COR-L47 (cell line): ENCODE measurements at regions not wholly inside any gene's neighbourhood (a gene's known extent, or its start where the extent isn't known, plus 50 kb on each side); places are given as distances from the start of the nearest gene placed in this dataset.
"Not testable (repeated sequence)": the region's sequence is repeated elsewhere in the genome, so short reads cannot be mapped to it uniquely, and the experiment has no call there.

Source experiments
- DNase-seq: peaks from one replicate; lab custom pipeline; 2025; lab: John Stamatoyannopoulos, UW

GRCh38 chr4:101670370-101670769 lies 120.2 kb upstream of the BANK1 start:
- DNase-seq, result no peak

- DNase-seq, result no peak
These were observed 120.7 kb upstream of the BANK1 start for GRCh38 chr4:101669832-101670188.

DNA sequence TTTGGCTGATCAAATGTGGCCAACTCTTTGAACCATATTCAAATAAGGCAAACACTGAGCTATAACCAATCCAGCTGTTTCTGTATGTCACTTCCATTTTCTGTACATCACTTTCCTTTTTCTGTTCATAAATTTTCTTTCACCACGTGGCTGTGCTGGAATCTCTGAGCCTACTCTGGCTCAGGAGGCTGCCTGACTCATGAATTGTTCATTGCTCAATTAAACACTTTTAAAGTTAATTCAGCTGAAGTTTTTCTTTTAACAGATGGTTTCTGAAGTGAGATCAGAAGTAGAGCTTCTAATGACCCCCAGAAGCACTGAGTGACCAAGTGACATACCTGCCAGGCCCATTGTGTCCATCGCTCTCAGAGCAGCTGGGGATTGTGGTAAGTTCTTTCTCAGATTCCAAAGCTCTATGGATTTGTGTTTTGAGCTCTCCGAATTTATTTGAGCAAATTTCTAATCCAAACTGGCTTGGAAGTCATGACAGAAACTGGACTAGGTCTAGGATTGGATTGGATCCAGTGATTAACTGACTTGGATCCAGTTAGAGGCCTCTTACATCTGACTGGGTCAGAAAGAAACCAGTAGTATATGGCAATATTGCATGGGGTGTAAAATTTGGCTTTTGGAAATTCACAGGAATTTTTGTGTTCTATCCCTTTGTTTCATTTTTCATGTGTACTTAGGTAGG lies 121.2 kb upstream of the BANK1 start:
- DNase-seq, result no peak

- no peak for DNase-seq
These were observed 123.2 kb upstream of the BANK1 start for GRCh38 chr4:101667348-101667747.

DNA sequence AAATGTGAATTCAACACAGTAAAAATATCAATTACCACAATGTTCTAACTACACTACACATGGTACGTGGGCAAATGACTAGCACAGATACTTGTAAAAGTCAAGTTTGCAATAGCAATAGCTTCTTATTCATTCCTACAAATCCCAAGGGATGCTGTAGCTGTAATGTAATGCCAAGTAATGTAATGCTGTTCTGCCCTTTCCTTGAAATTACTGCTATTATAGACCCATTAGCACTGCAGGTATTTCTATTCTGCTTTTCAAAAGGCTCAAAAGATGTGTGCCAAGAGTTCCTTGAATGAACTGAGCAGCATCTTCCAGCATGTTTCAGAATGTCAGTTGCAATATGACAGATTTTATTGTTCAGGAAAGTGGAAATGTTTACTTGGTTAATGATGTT lies 129.9 kb upstream of the BANK1 start:
- no peak for DNase-seq

- DNase-seq, result no peak
These were observed 134.7 kb upstream of the BANK1 start for GRCh38 chr4:101655857-101656256.

DNA sequence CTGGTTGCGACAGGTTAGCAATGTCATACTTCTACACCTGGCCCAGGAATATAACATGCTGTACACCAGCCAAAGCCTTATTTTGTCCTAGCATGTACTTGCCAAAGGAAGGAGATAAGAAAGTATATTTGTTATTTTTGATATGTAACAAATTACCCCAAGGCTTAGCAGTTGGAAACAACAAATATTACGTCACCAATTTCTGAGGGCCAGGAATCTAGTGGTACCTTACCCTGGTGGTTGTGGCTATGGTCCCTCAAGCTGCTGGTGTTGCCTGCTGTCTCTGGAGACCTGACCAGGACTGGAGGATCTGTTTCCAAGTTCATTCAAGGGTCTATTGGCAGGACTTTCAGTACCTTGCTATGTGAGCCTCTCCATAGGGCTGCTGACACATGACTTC lies 135.5 kb upstream of the BANK1 start:
- DNase-seq, result no peak

- DNase-seq, result no peak
These were observed 138.8 kb upstream of the BANK1 start for GRCh38 chr4:101651778-101652177.

GRCh38 chr4:101649790-101650515 lies 140.6 kb upstream of the BANK1 start:
- no peak for DNase-seq

GRCh38 chr4:101647710-101648034 lies 142.9 kb upstream of the BANK1 start:
- no peak for DNase-seq

- no peak for DNase-seq
These were observed 146.0 kb upstream of the BANK1 start for GRCh38 chr4:101644516-101644915.

DNA sequence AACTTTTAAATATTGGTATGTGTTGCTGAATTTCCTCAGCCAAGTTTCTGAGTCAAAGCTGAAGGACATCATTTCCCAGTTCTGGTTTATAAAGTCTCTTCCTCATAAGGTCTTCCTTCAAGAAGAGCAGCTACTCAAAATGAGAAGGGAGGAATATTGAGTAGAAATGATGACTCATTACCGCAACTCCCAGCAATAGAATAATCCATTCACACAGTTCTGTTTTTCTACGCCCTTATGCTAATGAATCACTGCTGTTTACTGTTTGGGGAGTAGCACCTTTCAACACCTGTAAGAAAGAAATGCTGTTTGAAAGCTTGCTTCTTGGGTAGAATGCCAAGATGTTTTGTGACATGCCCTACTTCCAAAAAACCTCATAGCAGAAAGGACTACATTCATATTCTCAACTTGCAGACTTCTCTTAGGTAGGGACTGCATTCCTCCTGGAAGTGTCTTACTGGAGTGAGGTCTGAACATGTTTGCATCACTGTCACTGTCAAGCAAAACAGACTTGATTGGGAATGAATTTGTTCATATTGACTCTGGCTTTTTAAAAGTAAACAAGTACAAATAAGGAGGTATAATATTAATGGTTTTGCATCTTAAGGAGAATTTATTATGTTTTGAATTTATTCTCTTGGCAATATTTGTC lies 147.2 kb upstream of the BANK1 start:
- DNase-seq, result no peak

GRCh38 chr4:101632766-101633165 lies 157.8 kb upstream of the BANK1 start:
- DNase-seq, result not testable (repeated sequence)

- DNase-seq, result no peak
These were observed 160.1 kb upstream of the BANK1 start for GRCh38 chr4:101630319-101630986.

DNA sequence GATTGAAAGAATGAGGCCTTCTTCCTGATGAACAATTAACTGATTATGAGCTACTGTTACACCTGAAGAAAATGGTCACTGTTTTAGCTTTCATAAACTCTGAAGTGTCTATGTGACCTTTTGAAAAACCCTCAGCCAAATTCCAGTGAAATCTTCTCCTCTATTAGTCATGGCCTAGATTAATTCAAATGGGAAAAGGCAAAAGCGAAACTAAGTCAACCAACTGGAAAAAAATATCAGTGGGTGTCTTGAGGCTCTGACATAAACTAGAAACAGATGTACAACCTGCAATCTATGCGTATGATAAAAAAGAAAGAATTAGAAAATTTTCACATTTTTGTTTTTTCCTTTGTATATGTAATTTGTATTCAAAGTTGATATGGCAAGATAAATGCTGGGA lies 169.4 kb upstream of the BANK1 start:
- DNase-seq, result no peak

GRCh38 chr4:101615652-101616051 lies 174.9 kb upstream of the BANK1 start:
- no peak for DNase-seq

- DNase-seq, result not testable (repeated sequence)
These were observed 183.5 kb upstream of the BANK1 start for GRCh38 chr4:101606989-101607388.

- no peak for DNase-seq
These were observed 185.6 kb upstream of the BANK1 start for GRCh38 chr4:101604976-101605375.

- no peak for DNase-seq
These were observed 190.2 kb upstream of the BANK1 start for GRCh38 chr4:101600287-101600686.

GRCh38 chr4:101599620-101600019 lies 190.9 kb upstream of the BANK1 start:
- no peak for DNase-seq

- DNase-seq, result no peak
These were observed 193.6 kb upstream of the BANK1 start for GRCh38 chr4:101596781-101597552.

- no peak for DNase-seq
These were observed 195.9 kb upstream of the BANK1 start for GRCh38 chr4:101594588-101594987.
